ENCODE measurements at regions not wholly inside any gene's neighbourhood (a gene's known extent, or its start where the extent isn't known, plus 50 kb on each side); places are given as distances from the start of the nearest gene placed in this dataset.

DNA sequence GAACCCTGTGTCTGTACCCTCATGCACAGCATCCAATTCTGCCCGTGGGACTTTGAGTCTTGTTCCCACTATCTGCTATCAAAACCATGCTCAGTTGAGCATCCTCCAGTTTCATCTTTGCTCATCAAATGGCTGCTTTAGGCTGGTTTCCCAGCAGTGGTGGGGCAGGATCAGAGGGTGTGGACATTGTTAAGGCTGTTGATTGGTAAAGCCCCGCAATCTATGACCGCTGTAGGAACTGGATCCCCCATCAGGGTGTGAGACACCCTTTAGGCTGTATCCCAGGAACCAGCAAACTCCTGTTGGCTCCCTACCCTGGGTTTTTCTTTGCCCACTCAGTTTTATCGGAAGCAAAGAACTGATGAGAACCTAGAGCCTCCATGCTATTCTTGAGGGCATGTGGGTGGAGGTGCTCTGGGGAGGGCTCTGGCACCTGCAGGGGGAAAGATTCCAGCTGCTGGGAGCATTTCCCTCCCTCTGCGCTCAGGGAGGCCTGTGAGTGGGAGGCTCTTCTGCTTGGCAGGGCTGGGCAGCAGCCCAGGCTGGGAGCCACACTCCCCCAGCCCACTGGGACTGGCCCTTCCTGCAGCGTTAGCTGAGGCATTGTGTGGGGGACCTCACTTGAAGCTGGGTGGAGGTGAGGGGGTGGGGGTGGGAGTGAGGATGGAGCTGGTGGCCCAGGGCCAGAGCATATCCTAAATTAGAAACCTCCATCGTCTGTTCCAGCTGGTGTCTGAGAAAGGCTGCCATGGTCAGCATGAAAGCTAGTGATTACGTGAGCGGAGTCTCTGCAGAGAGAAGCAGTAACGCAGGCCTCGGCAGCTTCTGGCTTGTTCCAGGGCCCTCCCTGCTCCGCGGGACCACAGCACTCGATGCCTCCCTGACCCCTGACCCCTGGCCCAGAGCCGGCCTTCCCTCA is 160.6 kb downstream of the IRF8 start:
- H3K4me1 ChIP-seq = no peaks in the 10 kb centered on the region
- TF ChIP-seq, protein P1, sequence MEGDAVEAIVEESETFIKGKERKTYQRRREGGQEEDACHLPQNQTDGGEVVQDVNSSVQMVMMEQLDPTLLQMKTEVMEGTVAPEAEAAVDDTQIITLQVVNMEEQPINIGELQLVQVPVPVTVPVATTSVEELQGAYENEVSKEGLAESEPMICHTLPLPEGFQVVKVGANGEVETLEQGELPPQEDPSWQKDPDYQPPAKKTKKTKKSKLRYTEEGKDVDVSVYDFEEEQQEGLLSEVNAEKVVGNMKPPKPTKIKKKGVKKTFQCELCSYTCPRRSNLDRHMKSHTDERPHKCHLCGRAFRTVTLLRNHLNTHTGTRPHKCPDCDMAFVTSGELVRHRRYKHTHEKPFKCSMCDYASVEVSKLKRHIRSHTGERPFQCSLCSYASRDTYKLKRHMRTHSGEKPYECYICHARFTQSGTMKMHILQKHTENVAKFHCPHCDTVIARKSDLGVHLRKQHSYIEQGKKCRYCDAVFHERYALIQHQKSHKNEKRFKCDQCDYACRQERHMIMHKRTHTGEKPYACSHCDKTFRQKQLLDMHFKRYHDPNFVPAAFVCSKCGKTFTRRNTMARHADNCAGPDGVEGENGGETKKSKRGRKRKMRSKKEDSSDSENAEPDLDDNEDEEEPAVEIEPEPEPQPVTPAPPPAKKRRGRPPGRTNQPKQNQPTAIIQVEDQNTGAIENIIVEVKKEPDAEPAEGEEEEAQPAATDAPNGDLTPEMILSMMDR (IDR thresholded peaks at IDR 0.05; ENCODE audit: insufficient read depth in 1 of 2, low read depth in 1 of 2, low read length in 1 of 2, severe bottlenecking in 1 of 2, unreplicated experiment in 1 of 2) = no peak
- no peaks in the 10 kb centered on the region for H3K4me1 Mint-ChIP-seq (ENCODE audit: low read depth, unreplicated experiment)
- CTCF ChIA-PET = no interaction called here
- no peak overlapping the region for H3K4me3 Mint-ChIP-seq (ENCODE audit: unreplicated experiment)
- no peaks in the 10 kb centered on the region for H3K9me3 Mint-ChIP-seq (ENCODE audit: unreplicated experiment)
- peak in 1 of 2 experiments; percentile 27 for DNase-seq
- no peaks in the 10 kb centered on the region for H3K36me3 Mint-ChIP-seq (ENCODE audit: insufficient read depth, unreplicated experiment)
- intact Hi-C loops (cut with micrococcal nuclease; ENCODE audit: unreplicated experiment) = no loop called here
- POLR2A ChIA-PET = no interaction called here
- no peaks in the 10 kb centered on the region for H3K36me3 ChIP-seq (ENCODE audit: control insufficient read depth, insufficient read depth, low read length)
- peaks cover 10% of the 10 kb centered on the region for H3K27me3 Mint-ChIP-seq (ENCODE audit: insufficient read depth, unreplicated experiment)
- no peak overlapping the region for H3K27ac Mint-ChIP-seq (ENCODE audit: unreplicated experiment)
- no TSS peak for BruUV-seq (replicated peaks)
- H3K9me3 ChIP-seq = no peaks in the 10 kb centered on the region
- H3K4me3 ChIP-seq (ENCODE audit: low read depth, low read length) = no peak overlapping the region
- H3K27me3 ChIP-seq (replicated peaks; ENCODE audit: control insufficient read depth, insufficient read depth, low read length) = no peaks in the 10 kb centered on the region

DNA sequence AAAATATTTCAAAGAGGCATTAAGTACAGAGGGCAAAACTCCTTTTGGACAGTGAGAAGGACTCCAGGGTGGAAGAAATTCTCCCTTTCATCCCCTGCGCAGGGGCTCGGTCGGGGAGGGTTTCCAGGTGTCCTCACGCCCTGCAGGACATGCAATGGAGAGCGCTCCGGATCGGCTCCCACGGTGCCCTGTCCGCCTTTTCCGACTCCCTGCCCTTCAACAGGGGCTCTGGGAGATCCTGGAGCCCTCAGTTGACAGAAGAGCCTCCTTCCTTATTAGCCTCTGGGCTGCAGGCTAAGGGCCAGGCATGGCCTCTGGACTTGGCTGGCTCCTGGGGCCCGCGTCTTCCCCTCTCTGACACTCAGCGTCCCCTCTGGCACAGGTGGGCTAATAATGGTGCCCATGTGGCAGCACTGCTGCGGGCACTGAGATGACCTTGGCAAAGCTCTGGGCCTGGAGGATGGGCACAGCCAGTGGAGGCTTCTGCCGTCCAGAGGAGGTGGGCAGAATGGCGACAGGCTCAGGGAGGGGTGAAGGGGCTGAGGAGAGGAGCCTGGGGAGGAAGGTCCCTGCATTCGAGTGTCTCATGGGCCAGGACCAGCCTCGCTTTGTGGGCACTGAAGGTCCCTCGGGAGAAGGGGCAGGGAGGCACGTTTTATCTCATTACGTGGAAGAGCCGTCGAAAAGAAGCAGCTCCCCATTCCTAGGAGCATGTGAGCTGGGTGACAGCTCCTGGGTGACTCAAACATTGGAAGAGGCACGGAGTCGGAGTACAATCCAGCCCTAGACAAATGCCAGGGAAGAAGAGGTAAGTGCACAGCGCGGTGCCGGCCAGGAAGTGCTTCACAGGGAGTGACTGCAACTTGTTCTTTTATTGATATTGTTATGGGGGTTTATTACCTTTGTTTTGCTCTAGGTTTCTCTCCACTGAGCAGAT is 161.7 kb downstream of the IRF8 start:
- H3K9me3 Mint-ChIP-seq (ENCODE audit: unreplicated experiment) = no peaks in the 10 kb centered on the region
- H3K27me3 ChIP-seq (replicated peaks; ENCODE audit: control insufficient read depth, insufficient read depth, low read length) = no peaks in the 10 kb centered on the region
- TF ChIP-seq, protein P1 (IDR thresholded peaks at IDR 0.05; ENCODE audit: insufficient read depth in 1 of 2, low read depth in 1 of 2, low read length in 1 of 2, severe bottlenecking in 1 of 2, unreplicated experiment in 1 of 2) = no peak
- H3K36me3 Mint-ChIP-seq (ENCODE audit: insufficient read depth, unreplicated experiment) = no peaks in the 10 kb centered on the region
- H3K9me3 ChIP-seq = no peaks in the 10 kb centered on the region
- no peaks in the 10 kb centered on the region for H3K4me1 Mint-ChIP-seq (ENCODE audit: low read depth, unreplicated experiment)
- no TSS peak for BruUV-seq (replicated peaks)
- POLR2A ChIA-PET = no interaction called here
- intact Hi-C loops (cut with micrococcal nuclease; ENCODE audit: unreplicated experiment) = no loop called here
- no peak overlapping the region for H3K4me3 ChIP-seq (ENCODE audit: low read depth, low read length)
- no peaks in the 10 kb centered on the region for H3K4me1 ChIP-seq
- CTCF ChIA-PET = no interaction called here
- no peak overlapping the region for H3K27ac Mint-ChIP-seq (ENCODE audit: unreplicated experiment)
- H3K36me3 ChIP-seq (ENCODE audit: control insufficient read depth, insufficient read depth, low read length) = no peaks in the 10 kb centered on the region
- peak in 1 of 2 experiments; percentile 33 for DNase-seq
- no peak overlapping the region for H3K4me3 Mint-ChIP-seq (ENCODE audit: unreplicated experiment)
- H3K27me3 Mint-ChIP-seq (ENCODE audit: insufficient read depth, unreplicated experiment) = peaks cover 10% of the 10 kb centered on the region

DNA sequence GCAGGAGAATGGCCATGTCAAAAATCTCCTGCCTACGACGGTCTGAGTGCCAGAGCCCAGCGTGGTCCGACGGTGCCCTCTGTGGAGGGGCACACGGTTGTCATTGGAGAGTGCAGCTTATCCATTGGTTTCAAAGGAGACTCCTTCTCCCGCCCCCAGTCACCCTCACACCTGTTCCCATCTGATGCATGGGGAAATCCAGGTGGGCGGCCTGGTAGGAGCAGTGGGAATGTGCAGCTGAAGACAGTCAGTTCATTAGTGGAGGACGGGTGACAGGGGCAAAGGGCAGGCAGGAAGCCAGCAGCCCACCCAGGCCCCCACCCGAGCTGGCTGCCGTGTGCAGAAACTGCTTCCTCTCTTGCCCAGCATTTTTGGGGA is 162.3 kb downstream of the IRF8 start:
- no peaks in the 10 kb centered on the region for H3K4me1 ChIP-seq
- BruUV-seq (replicated peaks) = no TSS peak
- ChIA-PET POLR2A (no interaction called here), CTCF (no interaction called here)
- intact Hi-C loops (cut with micrococcal nuclease; ENCODE audit: unreplicated experiment) = no loop called here
- no peaks in the 10 kb centered on the region for H3K36me3 Mint-ChIP-seq (ENCODE audit: insufficient read depth, unreplicated experiment)
- peaks cover 10% of the 10 kb centered on the region for H3K27me3 Mint-ChIP-seq (ENCODE audit: insufficient read depth, unreplicated experiment)
- peak in 1 of 2 experiments; percentile 29 for DNase-seq
- H3K4me1 Mint-ChIP-seq (ENCODE audit: low read depth, unreplicated experiment) = no peaks in the 10 kb centered on the region
- H3K4me3 Mint-ChIP-seq (ENCODE audit: unreplicated experiment) = no peak overlapping the region
- H3K9me3 ChIP-seq = no peaks in the 10 kb centered on the region
- H3K27me3 ChIP-seq (replicated peaks; ENCODE audit: control insufficient read depth, insufficient read depth, low read length) = no peaks in the 10 kb centered on the region
- TF ChIP-seq, protein P1 (IDR thresholded peaks at IDR 0.05; ENCODE audit: insufficient read depth in 1 of 2, low read depth in 1 of 2, low read length in 1 of 2, severe bottlenecking in 1 of 2, unreplicated experiment in 1 of 2) = no peak
- no peaks in the 10 kb centered on the region for H3K36me3 ChIP-seq (ENCODE audit: control insufficient read depth, insufficient read depth, low read length)
- no peaks in the 10 kb centered on the region for H3K9me3 Mint-ChIP-seq (ENCODE audit: unreplicated experiment)
- H3K27ac Mint-ChIP-seq (ENCODE audit: unreplicated experiment) = no peak overlapping the region
- no peak overlapping the region for H3K4me3 ChIP-seq (ENCODE audit: low read depth, low read length)
